Nephron (organoid): ENCODE measurements at regions not wholly inside any gene's neighbourhood (a gene's known extent, or its start where the extent isn't known, plus 50 kb on each side); places are given as distances from the start of the nearest gene placed in this dataset.

ENCODE experiments used
- H3K27ac Mint-ChIP-seq, 3 experiments: 2 replicates each; pipeline ENCODE4 v1.8.0; 2020; ENCODE audit warnings: mixed read lengths in 3 of 3, mild to moderate bottlenecking in 2 of 3, moderate library complexity in 1 of 3
- H3K27me3 Mint-ChIP-seq: 2 replicates; pipeline ENCODE4 v1.8.0; 2021; ENCODE audit warnings: low read depth, mild to moderate bottlenecking, moderate library complexity, mixed read lengths
- H3K36me3 Mint-ChIP-seq: 2 replicates; pipeline ENCODE4 v1.8.0; 2020; ENCODE audit warnings: low read depth, mixed read lengths
- H3K4me1 Mint-ChIP-seq: 2 replicates; pipeline ENCODE4 v1.8.0; 2020; ENCODE audit warnings: mixed read lengths
- H3K4me3 Mint-ChIP-seq, 3 experiments: 2 replicates each; pipeline ENCODE4 v1.8.0; 2020; ENCODE audit warnings: mild to moderate bottlenecking in 3 of 3, mixed read lengths in 3 of 3, moderate library complexity in 2 of 3
- H3K9me3 Mint-ChIP-seq: 2 replicates; pipeline ENCODE4 v1.8.0; 2020; ENCODE audit warnings: mixed read lengths
- TF ChIP-seq, protein P1 (sequence below), 3 experiments: fragments of 200-600 bp; sonication (generic); IDR thresholded peaks; one replicate each; pipeline ENCODE4 v1.5.0; 2021; ENCODE audit warnings: antibody characterized with exemption in 3 of 3; ENCODE audit not compliant: unreplicated experiment in 3 of 3

DNA sequence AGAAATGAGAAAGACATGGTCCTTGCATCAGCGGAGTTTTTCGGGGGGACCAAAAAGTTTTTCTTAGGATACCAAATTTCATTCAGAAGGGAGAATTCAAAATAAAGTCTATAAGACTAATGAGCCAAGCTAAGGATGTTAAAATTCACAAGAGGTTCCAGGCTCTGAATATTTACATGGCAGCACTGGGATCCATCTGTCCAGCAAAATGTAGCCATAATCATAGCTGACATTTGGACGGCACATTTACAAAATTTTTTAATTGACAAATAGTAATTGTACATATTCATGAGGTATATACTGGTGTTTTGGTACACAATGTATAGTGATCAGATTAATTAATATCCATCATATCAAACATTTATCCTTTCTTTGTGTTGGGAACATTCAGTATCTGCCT lies 107.9 kb downstream of the ZNF648 start:
- H3K4me1 Mint-ChIP-seq, result no peaks in the 10 kb centered on the region
- TF ChIP-seq, protein P1, sequence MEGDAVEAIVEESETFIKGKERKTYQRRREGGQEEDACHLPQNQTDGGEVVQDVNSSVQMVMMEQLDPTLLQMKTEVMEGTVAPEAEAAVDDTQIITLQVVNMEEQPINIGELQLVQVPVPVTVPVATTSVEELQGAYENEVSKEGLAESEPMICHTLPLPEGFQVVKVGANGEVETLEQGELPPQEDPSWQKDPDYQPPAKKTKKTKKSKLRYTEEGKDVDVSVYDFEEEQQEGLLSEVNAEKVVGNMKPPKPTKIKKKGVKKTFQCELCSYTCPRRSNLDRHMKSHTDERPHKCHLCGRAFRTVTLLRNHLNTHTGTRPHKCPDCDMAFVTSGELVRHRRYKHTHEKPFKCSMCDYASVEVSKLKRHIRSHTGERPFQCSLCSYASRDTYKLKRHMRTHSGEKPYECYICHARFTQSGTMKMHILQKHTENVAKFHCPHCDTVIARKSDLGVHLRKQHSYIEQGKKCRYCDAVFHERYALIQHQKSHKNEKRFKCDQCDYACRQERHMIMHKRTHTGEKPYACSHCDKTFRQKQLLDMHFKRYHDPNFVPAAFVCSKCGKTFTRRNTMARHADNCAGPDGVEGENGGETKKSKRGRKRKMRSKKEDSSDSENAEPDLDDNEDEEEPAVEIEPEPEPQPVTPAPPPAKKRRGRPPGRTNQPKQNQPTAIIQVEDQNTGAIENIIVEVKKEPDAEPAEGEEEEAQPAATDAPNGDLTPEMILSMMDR (IDR thresholded peaks at IDR 0.05; ENCODE audit: unreplicated experiment in 3 of 3), result no peak
- no peak overlapping the region for H3K27ac Mint-ChIP-seq
- H3K27me3 Mint-ChIP-seq, result no peaks in the 10 kb centered on the region
- no peak overlapping the region for H3K4me3 Mint-ChIP-seq
- no peaks in the 10 kb centered on the region for H3K36me3 Mint-ChIP-seq
- peaks cover 22% of the 10 kb centered on the region for H3K9me3 Mint-ChIP-seq

DNA sequence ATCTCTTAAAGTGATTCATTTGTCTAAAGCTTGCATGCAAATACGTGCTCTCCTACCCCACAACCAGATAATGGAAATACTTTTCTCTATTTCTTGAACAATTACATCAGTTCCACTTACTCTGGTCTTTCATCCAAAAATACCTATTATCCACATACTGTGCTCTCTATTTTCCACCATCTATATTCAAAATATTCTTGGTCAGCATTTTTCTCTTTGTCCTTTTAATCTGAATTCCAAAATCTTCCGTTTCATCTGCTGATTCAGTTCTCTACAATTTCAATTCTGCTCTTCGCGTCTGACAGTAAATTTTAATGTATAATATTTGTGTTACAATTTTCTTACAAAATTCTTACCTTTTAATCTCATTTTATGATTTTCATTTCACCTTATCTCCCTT lies 110.3 kb downstream of the ZNF648 start:
- H3K4me1 Mint-ChIP-seq, result no peaks in the 10 kb centered on the region
- no peaks in the 10 kb centered on the region for H3K36me3 Mint-ChIP-seq
- H3K4me3 Mint-ChIP-seq, result no peak overlapping the region
- TF ChIP-seq, protein P1 (IDR thresholded peaks at IDR 0.05; ENCODE audit: unreplicated experiment in 3 of 3), result no peak
- no peaks in the 10 kb centered on the region for H3K27me3 Mint-ChIP-seq
- peaks cover 7% of the 10 kb centered on the region for H3K9me3 Mint-ChIP-seq
- H3K27ac Mint-ChIP-seq, result no peak overlapping the region

DNA sequence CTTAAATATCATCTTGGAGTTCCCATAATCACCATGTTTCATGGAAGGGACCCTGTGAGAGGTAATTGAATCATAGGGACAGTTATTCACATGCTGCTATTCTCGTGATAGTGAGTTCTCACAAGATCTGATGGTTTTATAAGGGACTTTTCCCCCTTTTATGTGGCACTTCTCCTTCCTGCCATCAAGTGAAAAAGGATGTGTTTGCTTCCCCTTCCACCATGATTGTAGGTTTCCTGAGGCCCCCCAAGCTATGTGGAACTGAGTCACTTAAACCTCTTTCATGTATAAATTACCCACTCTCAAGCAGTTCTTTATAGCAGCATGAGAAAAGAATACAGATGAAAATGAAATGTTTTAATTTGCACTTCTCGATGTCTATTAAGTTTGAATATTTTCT lies 112.0 kb downstream of the ZNF648 start:
- Mint-ChIP-seq H3K27me3 (no peaks in the 10 kb centered on the region), H3K36me3 (no peaks in the 10 kb centered on the region), H3K4me3 (no peak overlapping the region), H3K27ac (no peak overlapping the region), H3K9me3 (peaks cover 5% of the 10 kb centered on the region), H3K4me1 (no peaks in the 10 kb centered on the region)
- TF ChIP-seq, protein P1 (IDR thresholded peaks at IDR 0.05; ENCODE audit: unreplicated experiment in 3 of 3), result no peak

DNA sequence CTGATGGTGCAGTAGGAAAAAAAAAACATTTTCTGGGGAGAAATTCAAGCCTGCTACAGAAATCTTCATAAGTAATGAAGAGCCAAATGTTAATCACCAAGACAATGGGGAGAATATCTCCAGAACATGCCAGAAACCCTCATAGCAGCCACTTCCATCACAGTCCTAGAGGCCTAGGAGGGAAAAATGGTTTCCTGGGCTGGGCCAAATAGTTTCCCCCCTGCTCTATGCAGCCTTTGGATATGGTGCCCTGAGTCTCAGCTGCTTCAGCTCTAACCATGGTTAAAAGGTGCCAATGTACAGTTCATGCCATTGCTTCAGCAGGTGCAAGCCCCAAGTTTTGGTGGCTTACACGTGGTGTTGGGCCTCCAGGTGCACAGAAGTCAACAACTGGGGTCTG lies 113.1 kb downstream of the ZNF648 start:
- TF ChIP-seq, protein P1 (IDR thresholded peaks at IDR 0.05; ENCODE audit: unreplicated experiment in 3 of 3), result no peak
- Mint-ChIP-seq H3K27me3 (no peaks in the 10 kb centered on the region), H3K27ac (no peak overlapping the region), H3K36me3 (no peaks in the 10 kb centered on the region), H3K4me1 (no peaks in the 10 kb centered on the region), H3K9me3 (peaks cover 14% of the 10 kb centered on the region), H3K4me3 (no peak overlapping the region)

DNA sequence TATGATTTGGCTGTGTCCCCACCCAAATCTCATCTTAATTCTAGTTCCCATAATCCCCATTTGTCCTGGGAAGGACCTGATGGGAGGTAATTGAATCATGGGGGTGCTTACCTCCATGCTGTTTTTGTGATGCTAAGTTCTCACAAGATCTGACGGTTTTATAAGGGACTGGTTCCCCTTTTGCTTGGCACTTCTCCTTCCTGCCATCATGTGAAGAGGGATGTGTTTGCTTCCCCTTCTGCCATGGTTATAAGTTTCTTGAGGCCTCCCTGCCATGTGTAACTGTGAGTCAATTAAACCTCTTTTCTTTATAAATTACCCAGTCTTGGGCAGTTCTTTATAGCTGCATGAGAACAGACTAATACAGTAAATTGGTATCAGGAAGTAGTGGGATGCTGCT lies 114.1 kb downstream of the ZNF648 start:
- Mint-ChIP-seq H3K4me1 (no peaks in the 10 kb centered on the region), H3K27me3 (no peaks in the 10 kb centered on the region), H3K36me3 (no peaks in the 10 kb centered on the region), H3K27ac (no peak overlapping the region), H3K4me3 (no peak overlapping the region), H3K9me3 (peaks cover 18% of the 10 kb centered on the region)
- TF ChIP-seq, protein P1 (IDR thresholded peaks at IDR 0.05; ENCODE audit: unreplicated experiment in 3 of 3), result no peak

DNA sequence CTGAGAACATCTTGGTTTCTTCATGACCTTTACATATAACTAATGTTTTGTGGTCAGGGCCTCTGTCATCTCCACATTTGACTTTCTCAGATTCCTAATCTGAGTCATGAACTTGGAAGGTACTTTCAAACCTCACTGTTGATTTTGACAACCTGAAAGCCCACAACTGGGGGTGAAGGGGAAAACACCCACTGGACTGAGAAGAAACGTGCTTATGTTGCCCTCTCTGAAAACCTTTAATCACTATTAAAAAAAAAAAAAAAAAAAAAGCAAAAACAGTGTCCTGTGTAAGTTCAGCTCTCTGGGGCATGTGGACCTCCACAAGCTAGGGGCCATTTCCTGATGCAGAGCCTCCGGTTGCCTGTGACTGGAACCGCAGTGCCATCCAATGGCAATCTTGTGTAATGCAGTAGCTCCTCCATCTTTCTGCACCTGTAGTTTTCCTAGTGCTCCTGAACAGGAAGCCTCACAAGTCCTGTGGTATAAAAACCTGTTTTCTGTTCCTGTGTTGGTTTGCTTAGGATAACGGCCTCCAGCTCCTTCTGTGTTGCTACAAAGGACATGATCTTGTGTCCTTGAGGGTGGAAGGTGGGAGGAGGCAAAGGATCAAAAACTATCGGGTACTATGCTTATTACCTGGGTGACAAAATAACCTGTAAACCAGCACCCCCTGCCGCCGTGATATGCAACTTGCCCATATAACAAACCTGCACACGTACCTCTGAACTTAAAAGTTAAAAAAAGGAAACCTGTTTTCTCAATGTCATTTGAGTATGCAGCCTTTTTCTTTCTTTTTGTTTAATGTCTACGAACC lies 124.5 kb downstream of the ZNF648 start:
- Mint-ChIP-seq H3K36me3 (no peaks in the 10 kb centered on the region), H3K27me3 (peaks cover 5% of the 10 kb centered on the region), H3K4me3 (no peak overlapping the region), H3K27ac (no peak overlapping the region), H3K4me1 (no peaks in the 10 kb centered on the region), H3K9me3 (no peaks in the 10 kb centered on the region)
- TF ChIP-seq, protein P1 (IDR thresholded peaks at IDR 0.05; ENCODE audit: unreplicated experiment in 3 of 3), result peak; percentile 70 to 74 (median 71)
